ENCODE measurements at regions not wholly inside any gene's neighbourhood (a gene's known extent, or its start where the extent isn't known, plus 50 kb on each side); places are given as distances from the start of the nearest gene placed in this dataset.

- Histone ChIP-seq H3K36me3 (ENCODE audit: insufficient read depth, low read length) (no peaks in the 10 kb centered on the region), H3K27me3 (ENCODE audit: insufficient read depth, low read length) (peaks cover 15% of the 10 kb centered on the region; the same call in 1 of the 2 replicates), H3K9ac (ENCODE audit: low read length) (no peak overlapping the region), H3K4me2 (ENCODE audit: low read length) (no peak overlapping the region), H3K9me3 (ENCODE audit: low read length) (no peaks in the 10 kb centered on the region), H3K27ac (ENCODE audit: low read depth, low read length, poor library complexity, severe bottlenecking) (no peak overlapping the region), H3K9me2 (ENCODE audit: low read depth, low read length) (no peaks in the 10 kb centered on the region), H3F3A (ENCODE audit: insufficient read depth, low read length) (no peaks in the 10 kb centered on the region), H4K20me1 (ENCODE audit: insufficient read depth, low read length) (no peaks in the 10 kb centered on the region), H3K79me2 (ENCODE audit: insufficient read depth, low read length) (no peaks in the 10 kb centered on the region), H3K4me3 (ENCODE audit: low read depth, low read length, poor library complexity, severe bottlenecking) (no peak overlapping the region), H3K4me1 (ENCODE audit: insufficient read depth, low read length, severe bottlenecking) (peaks cover 15% of the 10 kb centered on the region), H2AFZ (ENCODE audit: low read length) (no peak overlapping the region)
- no peak for TF ChIP-seq EZH2 (IDR thresholded peaks at IDR 0.05; ENCODE audit: borderline replicate concordance, low read length)
Observed at GRCh38 chr21:43290421-43291346, 121.9 kb downstream of the CRYAA start.

GRCh38 chr21:43289966-43290365, 121.2 kb downstream of the CRYAA start:
- no peaks in the 10 kb centered on the region for H3F3A ChIP-seq (ENCODE audit: insufficient read depth, low read length)
- H3K9me3 ChIP-seq (ENCODE audit: low read length) = no peaks in the 10 kb centered on the region
- no peaks in the 10 kb centered on the region for H3K9me2 ChIP-seq (ENCODE audit: low read depth, low read length)
- peaks cover 15% of the 10 kb centered on the region; the same call in 1 of the 2 replicates for H3K27me3 ChIP-seq (ENCODE audit: insufficient read depth, low read length)
- H2AFZ ChIP-seq (ENCODE audit: low read length) = no peak overlapping the region
- peaks cover 11% of the 10 kb centered on the region for H3K4me1 ChIP-seq (ENCODE audit: insufficient read depth, low read length, severe bottlenecking)
- no peak overlapping the region for H3K4me2 ChIP-seq (ENCODE audit: low read length)
- no peak overlapping the region for H3K4me3 ChIP-seq (ENCODE audit: low read depth, low read length, poor library complexity, severe bottlenecking)
- no peak overlapping the region for H3K9ac ChIP-seq (ENCODE audit: low read length)
- no peak for TF ChIP-seq CTCF (IDR thresholded peaks at IDR 0.05; ENCODE audit: low read length)
- TF ChIP-seq EZH2 (IDR thresholded peaks at IDR 0.05; ENCODE audit: borderline replicate concordance, low read length) = no peak
- no peaks in the 10 kb centered on the region for H3K79me2 ChIP-seq (ENCODE audit: insufficient read depth, low read length)
- no peaks in the 10 kb centered on the region for H3K36me3 ChIP-seq (ENCODE audit: insufficient read depth, low read length)
- H3K27ac ChIP-seq (ENCODE audit: low read depth, low read length, poor library complexity, severe bottlenecking) = no peak overlapping the region
- no peaks in the 10 kb centered on the region for H4K20me1 ChIP-seq (ENCODE audit: insufficient read depth, low read length)

GRCh38 chr21:43289442-43289841, 120.6 kb downstream of the CRYAA start:
- H3K9me2 ChIP-seq (ENCODE audit: low read depth, low read length) = no peaks in the 10 kb centered on the region
- TF ChIP-seq EZH2 (IDR thresholded peaks at IDR 0.05; ENCODE audit: borderline replicate concordance, low read length) (no peak), CTCF (IDR thresholded peaks at IDR 0.05; ENCODE audit: low read length) (no peak)
- H3K9ac ChIP-seq (ENCODE audit: low read length) = no peak overlapping the region
- no peaks in the 10 kb centered on the region for H3F3A ChIP-seq (ENCODE audit: insufficient read depth, low read length)
- peaks cover 7% of the 10 kb centered on the region for H3K4me1 ChIP-seq (ENCODE audit: insufficient read depth, low read length, severe bottlenecking)
- H4K20me1 ChIP-seq (ENCODE audit: insufficient read depth, low read length) = no peaks in the 10 kb centered on the region
- H3K4me3 ChIP-seq (ENCODE audit: low read depth, low read length, poor library complexity, severe bottlenecking) = no peak overlapping the region
- H3K9me3 ChIP-seq (ENCODE audit: low read length) = no peaks in the 10 kb centered on the region
- no peak overlapping the region for H3K4me2 ChIP-seq (ENCODE audit: low read length)
- H3K79me2 ChIP-seq (ENCODE audit: insufficient read depth, low read length) = no peaks in the 10 kb centered on the region
- no peak overlapping the region for H2AFZ ChIP-seq (ENCODE audit: low read length)
- H3K27me3 ChIP-seq (ENCODE audit: insufficient read depth, low read length) = peaks cover 11% of the 10 kb centered on the region; the same call in 1 of the 2 replicates
- no peak overlapping the region for H3K27ac ChIP-seq (ENCODE audit: low read depth, low read length, poor library complexity, severe bottlenecking)
- no peaks in the 10 kb centered on the region for H3K36me3 ChIP-seq (ENCODE audit: insufficient read depth, low read length)
